GM12878 (cell line): ENCODE measurements at regions not wholly inside any gene's neighbourhood (a gene's known extent, or its start where the extent isn't known, plus 50 kb on each side); places are given as distances from the start of the nearest gene placed in this dataset.

Experiments used
- ATAC-seq: fragments of 200-7000 bp; cut with Tn5 transposase; 3 replicates; pipeline ENCODE4 v1.9.1; 2020; ENCODE audit warnings: mild to moderate bottlenecking, moderate library complexity
- BruUV-seq: library from RNA; stranded (reverse); fragments of 400-500 nt; replicated peaks from 2 replicates; lab custom pipeline; 2021; lab: Mats Ljungman, UMichigan
- CTCF ChIA-PET: fragments of 300-600 bp; sonication (Branson Sonifier 250); formaldehyde crosslinking; extraction: SDS; loops from one replicate; lab custom pipeline; 2021; ENCODE audit warnings: inconsistent platforms; lab: Yijun Ruan, JAX
- POLR2A ChIA-PET: fragments of 350-600 bp; formaldehyde crosslinking; extraction: SDS; loops from one replicate; lab custom pipeline; 2021; ENCODE audit warnings: inconsistent platforms; lab: Charles Lee
- RAD21 ChIA-PET: fragments of 300-600 bp; sonication (Branson Sonifier 250); formaldehyde crosslinking; loops from one replicate; lab custom pipeline; 2023; ENCODE audit warnings: antibody characterized with exemption; ENCODE audit not compliant: unreplicated experiment; lab: Charles Lee
- SMC1A ChIA-PET: fragments of 300-600 bp; sonication (Branson Sonifier 250); formaldehyde crosslinking; loops from one replicate; lab custom pipeline; 2023; ENCODE audit not compliant: unreplicated experiment, uncharacterized antibody; lab: Charles Lee
- DNase-seq: peaks from one replicate; pipeline ENCODE4 v3.0.0-alpha.2; 2011; ENCODE audit warnings: low read depth, low spot score
- FAIRE-seq: peaks from 3 replicates; lab custom pipeline; 2011; peaks lifted over from hg19 to GRCh38; lab: Jason Lieb, UNC
- H2AFZ ChIP-seq: 2 replicates; pipeline ENCODE4 v1.6.0; 2011; ENCODE audit warnings: low read depth, low read length, control low read depth; ENCODE audit not compliant: control insufficient read depth
- H3K27ac ChIP-seq: 2 replicates; pipeline ENCODE4 v1.5.1; 2011; ENCODE audit warnings: control low read depth; ENCODE audit not compliant: control insufficient read depth, insufficient read depth
- H3K27me3 ChIP-seq, 2 experiments: replicated peaks in 1 of 2; 2 replicates each; pipeline versions ENCODE4 v1.6.0 to v1.6.1; 2011; ENCODE audit warnings: low read length in 1 of 2; ENCODE audit not compliant: control insufficient read depth in 2 of 2, insufficient read depth in 2 of 2
- H3K36me3 ChIP-seq, 2 experiments: 2 replicates each; pipeline ENCODE4 v1.5.1; 2011; ENCODE audit warnings: low read length in 1 of 2; ENCODE audit not compliant: control insufficient read depth in 2 of 2, insufficient read depth in 2 of 2
- H3K4me1 ChIP-seq: 2 replicates; pipeline ENCODE4 v1.6.1; 2011; ENCODE audit warnings: mild to moderate bottlenecking, low read length, moderate library complexity, mixed read lengths; ENCODE audit not compliant: control insufficient read depth, insufficient read depth
- H3K4me2 ChIP-seq: 2 replicates; pipeline ENCODE4 v1.6.0; 2011; ENCODE audit warnings: control low read depth; ENCODE audit not compliant: control insufficient read depth, insufficient read depth
- H3K4me3 ChIP-seq: fragments of 200-600 bp; sonication (generic); 2 replicates; pipeline ENCODE4 v1.5.1; 2016
- H3K79me2 ChIP-seq: 2 replicates; pipeline ENCODE4 v1.6.0; 2011; ENCODE audit warnings: low read length; ENCODE audit not compliant: control insufficient read depth, insufficient read depth
- H3K9ac ChIP-seq: 2 replicates; pipeline ENCODE4 v1.8.0; 2011; ENCODE audit warnings: low read length, control low read depth, mixed read lengths; ENCODE audit not compliant: control insufficient read depth, insufficient read depth
- H3K9me3 ChIP-seq: replicated peaks from 3 replicates; pipeline ENCODE4 v1.5.1; 2011; ENCODE audit warnings: mild to moderate bottlenecking, low read length; ENCODE audit not compliant: control insufficient read depth, insufficient read depth
- H4K20me1 ChIP-seq: 2 replicates; pipeline ENCODE4 v1.6.0; 2011; ENCODE audit not compliant: control insufficient read depth, insufficient read depth
- CEBPZ ChIP-seq: fragments of 150-350 bp; IDR thresholded peaks from 2 replicates; pipeline ENCODE4 v1.6.1; 2016; ENCODE audit warnings: low read depth, low read length
- CREB1 ChIP-seq: IDR thresholded peaks from 2 replicates; pipeline ENCODE4 v1.6.1; 2012; ENCODE audit warnings: low read depth, mild to moderate bottlenecking, inconsistent platforms
- CREM ChIP-seq: IDR thresholded peaks from 2 replicates; pipeline ENCODE4 v1.6.1; 2014; ENCODE audit warnings: antibody characterized with exemption, low read depth
- FOS ChIP-seq: IDR thresholded peaks from 3 replicates; pipeline ENCODE4 v1.6.1; 2011; ENCODE audit warnings: borderline replicate concordance; ENCODE audit not compliant: insufficient read length; ENCODE audit errors: extremely low read depth
- GATAD2B ChIP-seq: fragments of 450-650 bp; conservative IDR thresholded peaks from 2 replicates; pipeline ENCODE4 v1.6.1; 2017; ENCODE audit warnings: low read depth, mild to moderate bottlenecking, moderate library complexity
- PKNOX1 ChIP-seq: fragments of 450-650 bp; IDR thresholded peaks from 2 replicates; pipeline ENCODE4 v1.6.1; 2016; ENCODE audit warnings: mild to moderate bottlenecking
- RBBP5 ChIP-seq: fragments of 200-600 bp; sonication (generic); conservative IDR thresholded peaks from 2 replicates; pipeline ENCODE4 v1.6.1; 2016
- SMAD1 ChIP-seq: fragments of 450-650 bp; IDR thresholded peaks from 2 replicates; pipeline ENCODE4 v1.6.1; 2018; ENCODE audit warnings: mild to moderate bottlenecking, low read depth; ENCODE audit not compliant: partially characterized antibody
- SMAD5 ChIP-seq: IDR thresholded peaks from 2 replicates; pipeline ENCODE4 v1.6.1; 2016; ENCODE audit warnings: antibody characterized with exemption, low read depth
- TARDBP ChIP-seq: IDR thresholded peaks from 2 replicates; pipeline ENCODE4 v1.6.1; 2016; ENCODE audit warnings: borderline replicate concordance
- TCF3 ChIP-seq: IDR thresholded peaks from 2 replicates; pipeline ENCODE4 v1.6.1; 2012; ENCODE audit warnings: low read depth, mild to moderate bottlenecking, low read length, borderline replicate concordance; ENCODE audit not compliant: insufficient read depth
- USF1 ChIP-seq: IDR thresholded peaks from 2 replicates; pipeline ENCODE4 v1.6.1; 2011; ENCODE audit warnings: borderline replicate concordance, low read depth, mild to moderate bottlenecking, moderate library complexity, mixed read lengths, low read length; ENCODE audit not compliant: insufficient read depth; ENCODE audit errors: extremely low read length
- ZBTB33 ChIP-seq: fragments of 450-650 bp; IDR thresholded peaks from 2 replicates; pipeline ENCODE4 v1.6.1; 2017; ENCODE audit warnings: mild to moderate bottlenecking
- WGBS: methylation state at CpG from one replicate; pipeline ENCODE4 v1.1.6; 2016; ENCODE audit warnings: low lambda C conversion rate; ENCODE audit not compliant: insufficient replicate concordance, insufficient coverage; ENCODE audit errors: missing lambda C conversion rate; 5-methylcytosine and 5-hydroxymethylcytosine counted together
- in situ Hi-C: fragments of 300-500 bp; cut with MboI; formaldehyde crosslinking; loops from 9 replicates; pipeline ENCODE4 v1.14.3; 2018; ENCODE audit warnings: mixed read lengths
- intact Hi-C: fragments of 100-400 bp; cut with micrococcal nuclease; formaldehyde crosslinking; loops from one replicate; pipeline ENCODE4 v1.14.2; 2022; ENCODE audit not compliant: unreplicated experiment

GRCh38 chr5:32848681-32849080, 137.6 kb downstream of the NPR3 start (continued):
- TF ChIP-seq ZBTB33 (no peak), RBBP5 (no peak), PKNOX1 (no peak)

GRCh38 chr5:32850817-32851496, 139.8 kb downstream of the NPR3 start:
- POLR2A ChIA-PET = no interaction called here
- FAIRE-seq = no peak
- H3K4me3 ChIP-seq = no peak overlapping the region
- H3K4me1 ChIP-seq = no peaks in the 10 kb centered on the region
- H2AFZ ChIP-seq = no peak overlapping the region
- no peaks in the 10 kb centered on the region; a peak in 1 of 4 replicates for H3K27me3 ChIP-seq
- H3K4me2 ChIP-seq = no peak overlapping the region
- RAD21 ChIA-PET = no interaction called here
- no peak for ATAC-seq
- no peaks in the 10 kb centered on the region for H3K9me3 ChIP-seq
- SMC1A ChIA-PET = no interaction called here
- DNase-seq = no peak
- H4K20me1 ChIP-seq = no peaks in the 10 kb centered on the region
- no peaks in the 10 kb centered on the region for H3K79me2 ChIP-seq
- no peaks in the 10 kb centered on the region for H3K36me3 ChIP-seq
- 18% methylated on average over 5 of the region's 5 CpGs for WGBS
- CTCF ChIA-PET = interaction anchor here (0.6 to 1.9 kb wide), 3 partner anchors 39 to 573 kb away, joined by 3 to 6 read pairs (median 3); no protein-coding TSS in a partner anchor
- intact Hi-C loops = loop anchor here (5.0 kb wide), 1 partner anchor 144 kb away; no protein-coding TSS in a partner anchor
- no peak overlapping the region for H3K27ac ChIP-seq
- in situ Hi-C loops = no loop called here
- no peak overlapping the region for H3K9ac ChIP-seq
- BruUV-seq = no TSS peak
- TF ChIP-seq USF1 (no peak), SMAD5 (no peak), GATAD2B (no peak), FOS (no peak), TARDBP (no peak), CREM (no peak), TCF3 (no peak), CREB1 (no peak), ZBTB33 (no peak), CEBPZ (no peak), SMAD1 (no peak)
